ENCODE measurements at regions not wholly inside any gene's neighbourhood (a gene's known extent, or its start where the extent isn't known, plus 50 kb on each side); places are given as distances from the start of the nearest gene placed in this dataset.

- Histone ChIP-seq H3K4me2 (ENCODE audit: insufficient read depth in 1 of 2, low read depth in 2 of 2, low read length in 2 of 2) (no peak overlapping the region), H3K14ac (ENCODE audit: insufficient read length) (no peak overlapping the region), H3K9me3 (ENCODE audit: insufficient read depth in 2 of 2, low read depth in 1 of 2, low read length in 1 of 2) (no peaks in the 10 kb centered on the region), H2AFZ (ENCODE audit: low read length) (no peak overlapping the region), H2BK15ac (ENCODE audit: low read length) (no peak overlapping the region), H3K79me1 (ENCODE audit: low read depth, low read length) (no peaks in the 10 kb centered on the region), H2BK20ac (ENCODE audit: low read length) (no peak overlapping the region), H3K27ac (ENCODE audit: low read depth, low read length) (no peak overlapping the region), H3K4me3 (ENCODE audit: extremely low read depth in 1 of 4, insufficient read depth in 2 of 4, low read depth in 3 of 4, low read length in 4 of 4) (no peak overlapping the region), H3K27me3 (replicated peaks in 1 of 4; ENCODE audit: control insufficient read depth in 3 of 4, extremely low read depth in 1 of 4, insufficient read depth in 3 of 4, low read length in 3 of 4) (no peaks in the 10 kb centered on the region), H2BK120ac (replicated peaks; ENCODE audit: low read depth, low read length) (no peak overlapping the region), H4K8ac (ENCODE audit: extremely low read depth, insufficient read depth, low read length) (no peak overlapping the region), H3K4ac (replicated peaks; ENCODE audit: insufficient read length, low read depth, low read length) (no peak overlapping the region), H3K4me1 (replicated peaks in 1 of 4; ENCODE audit: control insufficient read depth in 3 of 4, insufficient read depth in 4 of 4, low read length in 3 of 4) (no peaks in the 10 kb centered on the region), H2AK5ac (ENCODE audit: low read depth, low read length) (no peak overlapping the region), H3K36me3 (ENCODE audit: control insufficient read depth in 2 of 4, insufficient read depth in 4 of 4, low read length in 3 of 4) (no peaks in the 10 kb centered on the region), H2BK5ac (ENCODE audit: low read depth, low read length) (no peak overlapping the region), H3K18ac (ENCODE audit: extremely low read depth, low read length) (no peak overlapping the region), H3K79me2 (ENCODE audit: control insufficient read depth in 1 of 2, insufficient read depth in 2 of 2, low read length in 2 of 2) (no peaks in the 10 kb centered on the region), H4K20me1 (replicated peaks in 1 of 2; ENCODE audit: control insufficient read depth in 1 of 2, insufficient read depth in 2 of 2, low read length in 2 of 2) (no peaks in the 10 kb centered on the region), H4K5ac (ENCODE audit: insufficient read length, low read depth, low read length) (no peak overlapping the region), H2BK12ac (ENCODE audit: low read depth, low read length) (no peak overlapping the region), H3K56ac (replicated peaks; ENCODE audit: insufficient read length, low read depth, low read length) (no peak overlapping the region), H3K23me2 (ENCODE audit: low read depth, low read length) (no peaks in the 10 kb centered on the region), H4K91ac (replicated peaks; ENCODE audit: insufficient read length, low read length) (no peak overlapping the region), H3K9ac (replicated peaks in 1 of 4; ENCODE audit: extremely low read depth in 1 of 4, low read depth in 3 of 4, low read length in 3 of 4) (no peak overlapping the region), H3K23ac (ENCODE audit: insufficient read length) (no peak overlapping the region)
- DNase-seq (ENCODE audit: low read depth in 1 of 2, low spot score in 2 of 2) (no peak), FAIRE-seq (no peak)
- ChIA-PET CTCF (ENCODE audit: partially characterized antibody) (interaction anchor here (0.6 to 1.8 kb wide), 2 partner anchors 149 to 300 kb away, joined by 3 to 4 read pairs; no protein-coding TSS in a partner anchor), POLR2A (ENCODE audit: partially characterized antibody) (no interaction called here)
- WGBS, 2 experiments (ENCODE audit: extremely low coverage in 1 of 2, insufficient coverage in 1 of 2, insufficient read length in 1 of 2, insufficient replicate concordance in 2 of 2, low coverage in 1 of 2, low lambda C conversion rate in 2 of 2, missing lambda C conversion rate in 1 of 2) = 93 to 100% methylated on average over 1 to 4 of the region's 4 CpGs
- TF ChIP-seq JUN (IDR thresholded peaks at IDR 0.05; ENCODE audit: low read depth, low read length) (no peak), CTBP2 (IDR thresholded peaks at IDR 0.05; ENCODE audit: borderline replicate concordance, insufficient read depth, insufficient read length, low read length) (no peak), RFX5 (IDR thresholded peaks at IDR 0.05; ENCODE audit: borderline replicate concordance, low read depth, low read length) (no peak), CBX8 (IDR thresholded peaks at IDR 0.05; ENCODE audit: borderline replicate concordance, low read depth, low read length) (no peak), ATF3 (IDR thresholded peaks at IDR 0.05; ENCODE audit: insufficient read depth, low read depth, low read length) (no peak), KDM5A (IDR thresholded peaks at IDR 0.05; ENCODE audit: low read length) (no peak), PHF8 (conservative IDR thresholded peaks at IDR 0.05; ENCODE audit: low read depth, low read length) (no peak), CREB1 (IDR thresholded peaks at IDR 0.05) (no peak), POLR2A (IDR thresholded peaks at IDR 0.05; ENCODE audit: control extremely low read depth in 1 of 2, low read depth in 2 of 2, low read length in 2 of 2) (no peak), KDM1A (IDR thresholded peaks at IDR 0.05; ENCODE audit: borderline replicate concordance, low read length) (no peak), SP1 (IDR thresholded peaks at IDR 0.05; ENCODE audit: low read depth, low read length) (no peak), KDM4A (IDR thresholded peaks at IDR 0.05; ENCODE audit: low read depth, low read length, severe bottlenecking) (no peak), SIN3A (conservative IDR thresholded peaks at IDR 0.05 in 1 of 2, IDR thresholded peaks at IDR 0.05 in 1 of 2; ENCODE audit: low read depth in 1 of 2, low read length in 2 of 2) (no peak), CBX5 (IDR thresholded peaks at IDR 0.05; ENCODE audit: low read depth, low read length) (no peak), TAF1 (IDR thresholded peaks at IDR 0.05; ENCODE audit: low read depth, low read length) (no peak)
These were observed 550.7 kb downstream of the INHBA start for GRCh38 chr7:41152179-41152678.
